ENCODE measurements at regions not wholly inside any gene's neighbourhood (a gene's known extent, or its start where the extent isn't known, plus 50 kb on each side); places are given as distances from the start of the nearest gene placed in this dataset.

- DNase-seq = no peak
These were observed 202.3 kb downstream of the KIF21A start for GRCh38 chr12:39240587-39240986.

GRCh38 chr12:39239490-39240486 is 203.1 kb downstream of the KIF21A start:
- DNase-seq = no peak

GRCh38 chr12:39237004-39237403 is 205.9 kb downstream of the KIF21A start:
- DNase-seq = no peak

- no peak for DNase-seq
These were observed 206.7 kb downstream of the KIF21A start for GRCh38 chr12:39235990-39236767.

- DNase-seq = no peak
These were observed 212.8 kb downstream of the KIF21A start for GRCh38 chr12:39230086-39230485.

GRCh38 chr12:39227218-39227617 is 215.7 kb downstream of the KIF21A start:
- no peak for DNase-seq

- no peak for DNase-seq
These were observed 217.9 kb downstream of the KIF21A start for GRCh38 chr12:39224971-39225370.

GRCh38 chr12:39205969-39206368 is 237.0 kb downstream of the KIF21A start:
- no peak for DNase-seq

GRCh38 chr12:39199351-39199750 is 243.6 kb downstream of the KIF21A start:
- DNase-seq = no peak

- DNase-seq = no peak
These were observed 254.2 kb downstream of the KIF21A start for GRCh38 chr12:39188689-39189088.

- no peak for DNase-seq
These were observed 256.2 kb downstream of the KIF21A start for GRCh38 chr12:39186744-39187143.

- no peak for DNase-seq
These were observed 264.1 kb downstream of the KIF21A start for GRCh38 chr12:39178837-39179236.

GRCh38 chr12:39176356-39176755 is 266.6 kb downstream of the KIF21A start:
- no peak for DNase-seq

- DNase-seq = no peak
These were observed 268.3 kb upstream of the CPNE8 start for GRCh38 chr12:39173726-39174125.

GRCh38 chr12:39165338-39165737 is 259.9 kb upstream of the CPNE8 start:
- DNase-seq = no peak

- no peak for DNase-seq
These were observed 256.2 kb upstream of the CPNE8 start for GRCh38 chr12:39161465-39162085.

GRCh38 chr12:39157696-39158342 is 252.4 kb upstream of the CPNE8 start:
- DNase-seq = no peak

- DNase-seq = peak in 1 of 2 donors; percentile 7
These were observed 240.0 kb upstream of the CPNE8 start for GRCh38 chr12:39145175-39145999.

GRCh38 chr12:39144613-39145061 is 239.2 kb upstream of the CPNE8 start:
- DNase-seq = no peak

GRCh38 chr12:39138268-39138667 is 232.9 kb upstream of the CPNE8 start:
- no peak for DNase-seq

GRCh38 chr12:39127401-39127800 is 222.0 kb upstream of the CPNE8 start:
- DNase-seq = no peak

GRCh38 chr12:39125566-39125965 is 220.2 kb upstream of the CPNE8 start:
- DNase-seq = no peak

Measured in hippocampal formation (tissue), 2 donors.